ENCODE measurements at regions not wholly inside any gene's neighbourhood (a gene's known extent, or its start where the extent isn't known, plus 50 kb on each side); places are given as distances from the start of the nearest gene placed in this dataset.
A peak's percentile ranks its signal among the peaks of the same experiment; 100 is the strongest.

DNA sequence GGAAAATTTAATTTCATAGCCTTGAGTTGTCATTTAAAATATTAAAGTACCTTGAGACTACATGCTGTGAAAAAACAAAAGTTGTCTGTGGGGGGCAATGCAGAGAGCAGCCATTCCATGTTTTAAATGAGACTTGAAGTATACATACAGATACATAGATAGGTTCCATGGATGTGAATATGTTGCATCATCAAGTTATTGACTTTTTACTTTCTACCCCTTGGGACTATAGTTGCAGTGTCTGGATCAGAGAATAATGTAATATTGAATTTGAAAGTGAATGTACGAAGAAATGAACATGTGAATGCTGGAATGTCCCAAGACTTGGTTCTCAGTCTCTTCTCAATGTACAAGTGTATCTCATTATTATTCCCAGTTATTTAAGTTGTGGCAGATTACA lies 751.0 kb downstream of the MRPL39 start:
- TF ChIP-seq POLR2A (IDR thresholded peaks at IDR 0.05) (no peak), POLR2AphosphoS5 (IDR thresholded peaks at IDR 0.05) (no peak), EP300 (IDR thresholded peaks at IDR 0.05) (no peak)
- TF ChIP-seq, protein P1, sequence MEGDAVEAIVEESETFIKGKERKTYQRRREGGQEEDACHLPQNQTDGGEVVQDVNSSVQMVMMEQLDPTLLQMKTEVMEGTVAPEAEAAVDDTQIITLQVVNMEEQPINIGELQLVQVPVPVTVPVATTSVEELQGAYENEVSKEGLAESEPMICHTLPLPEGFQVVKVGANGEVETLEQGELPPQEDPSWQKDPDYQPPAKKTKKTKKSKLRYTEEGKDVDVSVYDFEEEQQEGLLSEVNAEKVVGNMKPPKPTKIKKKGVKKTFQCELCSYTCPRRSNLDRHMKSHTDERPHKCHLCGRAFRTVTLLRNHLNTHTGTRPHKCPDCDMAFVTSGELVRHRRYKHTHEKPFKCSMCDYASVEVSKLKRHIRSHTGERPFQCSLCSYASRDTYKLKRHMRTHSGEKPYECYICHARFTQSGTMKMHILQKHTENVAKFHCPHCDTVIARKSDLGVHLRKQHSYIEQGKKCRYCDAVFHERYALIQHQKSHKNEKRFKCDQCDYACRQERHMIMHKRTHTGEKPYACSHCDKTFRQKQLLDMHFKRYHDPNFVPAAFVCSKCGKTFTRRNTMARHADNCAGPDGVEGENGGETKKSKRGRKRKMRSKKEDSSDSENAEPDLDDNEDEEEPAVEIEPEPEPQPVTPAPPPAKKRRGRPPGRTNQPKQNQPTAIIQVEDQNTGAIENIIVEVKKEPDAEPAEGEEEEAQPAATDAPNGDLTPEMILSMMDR (IDR thresholded peaks at IDR 0.05): no peak
- Histone ChIP-seq H3K9me3 (no peaks in the 10 kb centered on the region), H3K27me3 (no peaks in the 10 kb centered on the region), H3K4me1 (no peaks in the 10 kb centered on the region), H3K36me3 (no peaks in the 10 kb centered on the region), H3K4me3 (no peak overlapping the region), H3K27ac (no peak overlapping the region)
- WGBS, 2 donors: 28 to 95% methylated on average over 1 of the region's 1 CpG
- ATAC-seq (ENCODE audit: low FRiP score in 2 of 2): no peak
- no peak for DNase-seq

DNA sequence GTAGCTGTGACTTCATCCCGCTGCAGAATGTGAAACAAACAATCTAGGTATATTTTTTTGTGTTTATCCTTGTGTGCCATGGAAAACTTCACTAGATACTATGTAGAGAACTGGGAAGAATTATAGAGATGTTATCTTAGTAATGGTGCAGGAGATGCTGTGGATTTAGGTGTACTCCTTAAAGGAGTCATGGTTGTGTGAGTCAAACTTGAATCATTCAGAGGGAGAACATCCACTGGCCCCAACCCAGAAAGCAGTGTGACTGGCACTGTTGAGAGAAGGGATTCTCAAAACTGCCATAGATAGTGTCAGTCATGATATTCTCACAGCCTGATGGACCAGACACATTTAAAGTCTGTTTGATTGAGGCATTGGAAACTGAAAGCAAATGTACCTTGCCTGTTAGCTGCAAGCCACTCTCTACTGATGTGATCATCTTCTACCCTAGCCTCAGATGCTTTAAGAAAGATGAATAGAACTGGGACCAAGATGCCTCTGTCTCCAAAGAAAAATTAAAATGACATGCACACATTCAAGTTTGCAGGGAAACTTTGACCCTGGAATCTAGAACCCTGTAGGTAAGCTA lies 754.6 kb downstream of the MRPL39 start:
- Histone ChIP-seq H3K27ac (no peak overlapping the region), H3K36me3 (no peaks in the 10 kb centered on the region), H3K4me3 (no peak overlapping the region), H3K27me3 (no peaks in the 10 kb centered on the region), H3K9me3 (no peaks in the 10 kb centered on the region), H3K4me1 (no peaks in the 10 kb centered on the region)
- no peak for ATAC-seq (ENCODE audit: low FRiP score in 2 of 2)
- 85 to 87% methylated on average over 1 of the region's 1 CpG for WGBS, 2 donors
- TF ChIP-seq, protein P1 (IDR thresholded peaks at IDR 0.05): no peak
- TF ChIP-seq POLR2AphosphoS5 (IDR thresholded peaks at IDR 0.05): no peak
- no peak for DNase-seq

DNA sequence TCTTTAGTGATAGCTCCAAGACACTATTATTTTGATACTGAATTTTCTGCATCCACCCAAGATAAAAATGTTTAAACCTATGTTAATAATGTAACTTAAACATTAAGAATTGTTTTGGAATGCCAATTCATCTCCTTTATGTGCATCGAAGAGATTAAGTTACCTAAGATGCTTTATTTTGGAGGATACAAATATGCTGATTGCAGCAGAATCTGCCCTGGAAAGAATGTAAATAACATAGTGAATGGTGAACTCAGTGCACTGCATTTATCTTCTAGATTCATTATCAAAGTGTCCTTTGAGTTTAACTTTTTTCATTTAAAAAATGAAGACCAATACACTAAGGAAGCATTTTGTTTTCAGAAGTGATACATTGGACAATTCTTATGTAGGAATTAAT lies 757.2 kb downstream of the MRPL39 start:
- no peaks in the 10 kb centered on the region for H3K9me3 ChIP-seq
- H3K4me1 ChIP-seq: no peaks in the 10 kb centered on the region
- no peaks in the 10 kb centered on the region for H3K36me3 ChIP-seq
- no peaks in the 10 kb centered on the region for H3K27me3 ChIP-seq
- TF ChIP-seq POLR2A (IDR thresholded peaks at IDR 0.05) (no peak), POLR2AphosphoS5 (IDR thresholded peaks at IDR 0.05) (no peak)
- DNase-seq (no peak), ATAC-seq (ENCODE audit: low FRiP score in 2 of 2) (no peak)
- 71 to 92% methylated on average over 1 of the region's 1 CpG for WGBS, 2 donors
- no peak overlapping the region for H3K27ac ChIP-seq
- no peak overlapping the region for H3K4me3 ChIP-seq

DNA sequence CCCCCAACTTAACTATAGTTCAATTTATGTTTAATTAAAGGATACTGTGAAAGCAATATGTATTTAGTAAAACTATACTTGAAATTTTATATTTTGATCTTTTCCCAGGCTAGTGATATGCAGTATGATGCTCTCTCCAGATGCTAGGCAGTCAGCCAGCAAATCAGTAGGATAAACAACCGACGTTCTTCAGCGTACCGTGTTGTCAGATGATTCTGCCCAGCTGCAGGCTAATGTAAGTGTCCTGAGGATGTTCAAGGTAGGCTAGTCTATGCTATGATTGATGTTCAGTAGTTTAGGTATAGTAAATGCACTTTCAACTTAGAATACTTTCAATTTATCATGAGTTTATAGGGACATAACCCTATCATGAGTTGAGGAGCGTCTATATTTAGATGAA lies 762.6 kb downstream of the MRPL39 start:
- no peaks in the 10 kb centered on the region for H3K27me3 ChIP-seq
- peaks cover 0 to 9% (median 0%) of the 10 kb centered on the region in 4 donors for H3K9me3 ChIP-seq
- H3K4me1 ChIP-seq: no peaks in the 10 kb centered on the region
- no peak overlapping the region for H3K27ac ChIP-seq
- DNase-seq (no peak), ATAC-seq (ENCODE audit: low FRiP score in 2 of 2) (no peak)
- 55 to 83% methylated on average over 5 of the region's 5 CpGs for WGBS, 2 donors
- no peak overlapping the region for H3K4me3 ChIP-seq
- no peak for TF ChIP-seq POLR2AphosphoS5 (IDR thresholded peaks at IDR 0.05)
- TF ChIP-seq POLR2A (IDR thresholded peaks at IDR 0.05): no peak
- TF ChIP-seq, protein P1 (IDR thresholded peaks at IDR 0.05): no peak
- TF ChIP-seq EP300 (IDR thresholded peaks at IDR 0.05): no peak
- no peaks in the 10 kb centered on the region for H3K36me3 ChIP-seq

DNA sequence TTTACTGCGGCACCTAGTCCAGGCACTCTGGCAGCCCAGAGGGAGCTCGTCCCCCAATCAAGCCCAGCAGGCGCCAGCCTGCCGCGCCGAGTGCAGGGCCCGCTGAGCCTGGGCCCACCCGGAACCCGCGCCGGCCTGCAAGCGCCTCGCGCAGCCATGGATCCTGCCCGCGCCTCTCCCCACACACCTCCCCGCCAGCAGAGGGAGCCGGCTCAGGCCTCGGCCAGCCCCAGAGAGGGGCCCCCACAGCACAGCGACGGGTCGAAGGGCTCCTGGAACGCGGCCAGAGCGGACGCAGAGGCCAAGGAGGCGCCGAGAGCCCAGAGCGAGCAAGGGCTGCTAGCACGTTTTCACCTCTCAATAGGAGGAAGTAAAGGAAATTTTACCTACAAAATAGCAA lies 767.0 kb downstream of the MRPL39 start:
- WGBS, 2 donors: 89 to 90% methylated on average over 8 to 20 of the region's 30 CpGs
- Histone ChIP-seq H3K4me3 (no peak overlapping the region), H3K36me3 (no peaks in the 10 kb centered on the region), H3K27me3 (no peaks in the 10 kb centered on the region), H3K9me3 (peaks cover 0 to 10% (median 0%) of the 10 kb centered on the region in 4 donors), H3K27ac (no peak overlapping the region), H3K4me1 (no peaks in the 10 kb centered on the region)
- peak in 1 of 2 donors; percentile 78 for DNase-seq
- TF ChIP-seq POLR2AphosphoS5 (IDR thresholded peaks at IDR 0.05): no peak
- no peak for TF ChIP-seq EP300 (IDR thresholded peaks at IDR 0.05)
- TF ChIP-seq POLR2A (IDR thresholded peaks at IDR 0.05): no peak
- TF ChIP-seq, protein P1 (IDR thresholded peaks at IDR 0.05): no peak
- peak in 1 of 2 donors; percentile 8 for ATAC-seq (ENCODE audit: low FRiP score in 2 of 2)
